Activated gamma-delta T cell treated with Interleukin-2 at 50 U/mL for 16 hours (primary cell): ENCODE measurements at regions not wholly inside any gene's neighbourhood (a gene's known extent, or its start where the extent isn't known, plus 50 kb on each side); places are given as distances from the start of the nearest gene placed in this dataset.

ENCODE experiments used
- DNase-seq: peaks from one replicate; pipeline ENCODE4 v3.0.0-alpha.2; 2020

GRCh38 chr2:19776941-19777514 lies 124.8 kb downstream of the TTC32 start:
- DNase-seq, result no peak

GRCh38 chr2:19775838-19776237 lies 125.9 kb downstream of the TTC32 start:
- DNase-seq, result no peak

- no peak for DNase-seq
Measured at GRCh38 chr2:19775315-19775714, 126.5 kb downstream of the TTC32 start.

- DNase-seq, result no peak
Measured at GRCh38 chr2:19774805-19775176, 127.0 kb downstream of the TTC32 start.

GRCh38 chr2:19772981-19773380 lies 128.8 kb downstream of the TTC32 start:
- no peak for DNase-seq

GRCh38 chr2:19769513-19769912 lies 132.3 kb downstream of the TTC32 start:
- no peak for DNase-seq

GRCh38 chr2:19767899-19768298 lies 133.9 kb downstream of the TTC32 start:
- no peak for DNase-seq

GRCh38 chr2:19764998-19765397 lies 136.8 kb downstream of the TTC32 start:
- DNase-seq, result no peak

- DNase-seq, result no peak
Measured at GRCh38 chr2:19763731-19764130, 138.1 kb downstream of the TTC32 start.

- no peak for DNase-seq
Measured at GRCh38 chr2:19762959-19763605, 138.7 kb downstream of the TTC32 start.

- no peak for DNase-seq
Measured at GRCh38 chr2:19762142-19762541, 139.6 kb downstream of the TTC32 start.

- DNase-seq, result no peak
Measured at GRCh38 chr2:19759880-19760279, 141.9 kb downstream of the TTC32 start.

GRCh38 chr2:19758658-19759057 lies 143.1 kb downstream of the TTC32 start:
- no peak for DNase-seq

- no peak for DNase-seq
Measured at GRCh38 chr2:19757586-19757985, 144.2 kb downstream of the TTC32 start.

GRCh38 chr2:19754907-19755306 lies 146.9 kb downstream of the TTC32 start:
- no peak for DNase-seq

GRCh38 chr2:19753818-19754217 lies 148.0 kb downstream of the TTC32 start:
- no peak for DNase-seq

GRCh38 chr2:19753314-19753713 lies 148.5 kb downstream of the TTC32 start:
- DNase-seq, result no peak

GRCh38 chr2:19752500-19752899 lies 149.3 kb downstream of the TTC32 start:
- DNase-seq, result no peak

- no peak for DNase-seq
Measured at GRCh38 chr2:19751631-19752030, 150.2 kb downstream of the TTC32 start.

GRCh38 chr2:19750136-19750535 lies 151.6 kb downstream of the TTC32 start:
- no peak for DNase-seq

GRCh38 chr2:19749507-19749836 lies 152.3 kb downstream of the TTC32 start:
- no peak for DNase-seq

- DNase-seq, result no peak
Measured at GRCh38 chr2:19748711-19749506, 152.9 kb downstream of the TTC32 start.

- no peak for DNase-seq
Measured at GRCh38 chr2:19748073-19748375, 153.8 kb downstream of the TTC32 start.

- DNase-seq, result no peak
Measured at GRCh38 chr2:19747310-19748072, 154.3 kb downstream of the TTC32 start.
